PC-3 (cell line): ENCODE measurements at regions not wholly inside any gene's neighbourhood (a gene's known extent, or its start where the extent isn't known, plus 50 kb on each side); places are given as distances from the start of the nearest gene placed in this dataset.

Source experiments
- ATAC-seq: fragments of 200-7000 bp; cut with Tn5 transposase; 2 replicates; pipeline ENCODE4 v1.9.1; 2020; ENCODE audit warnings: mild to moderate bottlenecking, moderate library complexity
- BruUV-seq: library from RNA; stranded (reverse); fragments of 400-500 nt; replicated peaks from 2 replicates; lab custom pipeline; 2021; lab: Mats Ljungman, UMichigan
- CTCF ChIA-PET: fragments of 300-600 bp; sonication (Branson Sonifier 250); formaldehyde crosslinking; loops from one replicate; lab custom pipeline; 2022; ENCODE audit warnings: antibody characterized with exemption; lab: Charles Lee
- POLR2A ChIA-PET: fragments of 300-600 bp; sonication (Branson Sonifier 250); formaldehyde crosslinking; loops from one replicate; lab custom pipeline; 2022; ENCODE audit warnings: antibody characterized with exemption; ENCODE audit not compliant: unreplicated experiment; lab: Charles Lee
- DNase-seq: peaks from one replicate; pipeline ENCODE4 v3.0.0-alpha.2; 2015
- H2AFZ ChIP-seq: fragments of 300-600 bp; sonication (generic); 2 replicates; pipeline ENCODE4 v1.6.0; 2016; ENCODE audit warnings: antibody characterized with exemption, low read length
- H3F3A ChIP-seq: fragments of 300-600 bp; sonication (generic); one replicate; pipeline ENCODE4 v1.6.0; 2017; ENCODE audit warnings: antibody characterized with exemption, low read length, control low read depth, mild to moderate bottlenecking; ENCODE audit not compliant: unreplicated experiment
- H3K27ac ChIP-seq: fragments of 300-600 bp; sonication (generic); 2 replicates; pipeline ENCODE4 v1.5.1; 2016; ENCODE audit warnings: mild to moderate bottlenecking, low read length
- H3K27me3 ChIP-seq: fragments of 300-600 bp; sonication (generic); 2 replicates; pipeline ENCODE4 v1.6.1; 2016; ENCODE audit warnings: low read length, mixed read lengths
- H3K36me3 ChIP-seq: fragments of 300-600 bp; sonication (generic); 2 replicates; pipeline ENCODE4 v1.6.1; 2016; ENCODE audit warnings: low read depth, mixed run types, low read length, mixed read lengths
- H3K4me1 ChIP-seq: fragments of 300-600 bp; sonication (generic); 2 replicates; pipeline ENCODE4 v1.5.1; 2016; ENCODE audit warnings: low read length; ENCODE audit not compliant: insufficient read depth
- H3K4me2 ChIP-seq: fragments of 300-600 bp; sonication (generic); 2 replicates; pipeline ENCODE4 v1.6.0; 2016; ENCODE audit warnings: low read length
- H3K4me3 ChIP-seq: fragments of 300-600 bp; sonication (generic); 2 replicates; pipeline ENCODE4 v1.5.1; 2016; ENCODE audit warnings: mild to moderate bottlenecking, low read length, mixed read lengths
- H3K79me2 ChIP-seq: fragments of 300-600 bp; sonication (generic); 2 replicates; pipeline ENCODE4 v1.6.1; 2017; ENCODE audit warnings: low read length, mixed read lengths
- H3K9ac ChIP-seq: fragments of 300-600 bp; sonication (generic); 2 replicates; pipeline ENCODE4 v1.6.0; 2016; ENCODE audit warnings: mild to moderate bottlenecking, low read length
- H3K9me2 ChIP-seq: fragments of 300-600 bp; sonication (generic); replicated peaks from 2 replicates; pipeline ENCODE4 v1.6.1; 2016; ENCODE audit warnings: mixed run types, low read length, mixed read lengths
- H3K9me3 ChIP-seq: fragments of 300-600 bp; sonication (generic); 2 replicates; pipeline ENCODE4 v1.6.1; 2016; ENCODE audit warnings: low read length, mixed read lengths
- H4K20me1 ChIP-seq: fragments of 300-600 bp; sonication (generic); 2 replicates; pipeline ENCODE4 v1.6.1; 2016; ENCODE audit warnings: low read length, mixed read lengths
- CTCF ChIP-seq: fragments of 300-600 bp; sonication (generic); conservative IDR thresholded peaks from 2 replicates; pipeline ENCODE4 v1.5.1; 2017; ENCODE audit warnings: antibody characterized with exemption, low read depth, mild to moderate bottlenecking, low read length
- EZH2 ChIP-seq: fragments of 300-600 bp; sonication (generic); IDR thresholded peaks from one replicate; pipeline ENCODE4 v1.6.1; 2017; ENCODE audit warnings: antibody characterized with exemption, mild to moderate bottlenecking, low read length; ENCODE audit not compliant: unreplicated experiment
- EZH2phosphoT487 ChIP-seq: fragments of 300-600 bp; sonication (generic); IDR thresholded peaks from 2 replicates; pipeline ENCODE4 v1.6.1; 2018; ENCODE audit warnings: mild to moderate bottlenecking, antibody characterized with exemption, low read length, borderline replicate concordance
- intact Hi-C: fragments of 100-400 bp; cut with micrococcal nuclease; formaldehyde crosslinking; loops from 2 replicates; pipeline ENCODE4 v1.9.0; 2023

- intact Hi-C loops, result no loop called here
- Histone ChIP-seq H3K4me2 (no peak overlapping the region), H3K4me1 (no peaks in the 10 kb centered on the region), H3K27me3 (peaks cover 20% of the 10 kb centered on the region), H3F3A (no peaks in the 10 kb centered on the region), H3K4me3 (no peak overlapping the region), H4K20me1 (no peaks in the 10 kb centered on the region), H2AFZ (no peak overlapping the region), H3K9me3 (no peaks in the 10 kb centered on the region), H3K79me2 (no peaks in the 10 kb centered on the region), H3K27ac (no peak overlapping the region), H3K9ac (no peak overlapping the region), H3K9me2 (no peaks in the 10 kb centered on the region), H3K36me3 (no peaks in the 10 kb centered on the region)
- POLR2A ChIA-PET, result no interaction called here
- no peak for DNase-seq
- CTCF ChIA-PET, result no interaction called here
- TF ChIP-seq EZH2phosphoT487 (no peak), EZH2 (no peak), CTCF (no peak)
- no TSS peak for BruUV-seq
- no peak for ATAC-seq
These were observed 279.7 kb downstream of the MEIS1 start for GRCh38 chr2:66714610-66715009.

- POLR2A ChIA-PET, result no interaction called here
- CTCF ChIA-PET, result no interaction called here
- no TSS peak for BruUV-seq
- Histone ChIP-seq H3K36me3 (no peaks in the 10 kb centered on the region), H3K4me2 (no peak overlapping the region), H3K79me2 (no peaks in the 10 kb centered on the region), H3K4me1 (no peaks in the 10 kb centered on the region), H3K4me3 (no peak overlapping the region), H2AFZ (peak overlapping the region; percentile 34; the same call in 1 of the 2 replicates), H3F3A (no peaks in the 10 kb centered on the region), H3K27ac (no peak overlapping the region), H3K9me3 (no peaks in the 10 kb centered on the region), H3K9ac (no peak overlapping the region), H3K27me3 (peaks cover 8% of the 10 kb centered on the region; the same call in 1 of the 2 replicates), H4K20me1 (no peaks in the 10 kb centered on the region), H3K9me2 (no peaks in the 10 kb centered on the region)
- DNase-seq (no peak), ATAC-seq (no peak)
- TF ChIP-seq EZH2phosphoT487, result no peak
- no peak for TF ChIP-seq CTCF
- no peak for TF ChIP-seq EZH2
- intact Hi-C loops, result no loop called here
These were observed 282.4 kb downstream of the MEIS1 start for GRCh38 chr2:66717218-66717905.

- Histone ChIP-seq H4K20me1 (no peaks in the 10 kb centered on the region), H3K9me2 (no peaks in the 10 kb centered on the region), H3K79me2 (no peaks in the 10 kb centered on the region), H2AFZ (peak overlapping the region; percentile 34; the same call in 1 of the 2 replicates), H3K4me2 (no peak overlapping the region), H3K4me3 (no peak overlapping the region), H3K9ac (no peak overlapping the region), H3F3A (no peaks in the 10 kb centered on the region), H3K36me3 (no peaks in the 10 kb centered on the region), H3K4me1 (no peaks in the 10 kb centered on the region), H3K27ac (no peak overlapping the region), H3K27me3 (peaks cover 6% of the 10 kb centered on the region; the same call in 1 of the 2 replicates), H3K9me3 (no peaks in the 10 kb centered on the region)
- no TSS peak for BruUV-seq
- TF ChIP-seq CTCF (no peak), EZH2 (no peak), EZH2phosphoT487 (no peak)
- ATAC-seq (no peak), DNase-seq (no peak)
- POLR2A ChIA-PET, result no interaction called here
- CTCF ChIA-PET, result no interaction called here
- intact Hi-C loops, result no loop called here
These were observed 283.0 kb downstream of the MEIS1 start for GRCh38 chr2:66717973-66718372.
